Astrocyte (in vitro differentiated cells and primary cell): ENCODE measurements at regions not wholly inside any gene's neighbourhood (a gene's known extent, or its start where the extent isn't known, plus 50 kb on each side); places are given as distances from the start of the nearest gene placed in this dataset.
"Not testable (repeated sequence)": the region's sequence is repeated elsewhere in the genome, so short reads cannot be mapped to it uniquely, and the experiment has no call there.

Experiments
- DNase-seq: peaks from one replicate; pipeline ENCODE4 v3.0.0-alpha.2; 2010; ENCODE audit warnings: low read depth
- FAIRE-seq: peaks from 2 replicates; lab custom pipeline; 2011; peaks lifted over from hg19 to GRCh38; lab: Jason Lieb, UNC
- H2AFZ ChIP-seq: 2 replicates; pipeline ENCODE4 v1.6.0; 2012; ENCODE audit warnings: low read depth, low read length, inconsistent platforms
- H3K27ac ChIP-seq: 2 replicates; pipeline ENCODE4 v1.5.1; 2011; ENCODE audit warnings: low read depth, low read length, inconsistent platforms
- H3K27me3 ChIP-seq: 2 replicates; pipeline ENCODE4 v1.6.0; 2011; ENCODE audit warnings: low read length, inconsistent platforms; ENCODE audit not compliant: insufficient read depth
- H3K36me3 ChIP-seq: 2 replicates; pipeline ENCODE4 v1.5.1; 2011; ENCODE audit warnings: low read length, inconsistent platforms; ENCODE audit not compliant: insufficient read depth
- H3K4me1 ChIP-seq: 2 replicates; pipeline ENCODE4 v1.5.1; 2011; ENCODE audit warnings: low read length, inconsistent platforms; ENCODE audit not compliant: insufficient read depth
- H3K4me2 ChIP-seq: 2 replicates; pipeline ENCODE4 v1.6.0; 2012; ENCODE audit warnings: low read length, inconsistent platforms
- H3K4me3 ChIP-seq: 2 replicates; pipeline ENCODE4 v1.5.1; 2011; ENCODE audit warnings: low read depth, mild to moderate bottlenecking, low read length, inconsistent platforms; ENCODE audit not compliant: insufficient read depth
- H3K79me2 ChIP-seq: 2 replicates; pipeline ENCODE4 v1.6.0; 2012; ENCODE audit warnings: mild to moderate bottlenecking, low read length, inconsistent platforms; ENCODE audit not compliant: insufficient read depth
- H3K9ac ChIP-seq: 2 replicates; pipeline ENCODE4 v1.6.0; 2012; ENCODE audit warnings: mild to moderate bottlenecking, low read length, inconsistent platforms
- H3K9me3 ChIP-seq: 2 replicates; pipeline ENCODE4 v1.5.1; 2012; ENCODE audit warnings: low read depth, mild to moderate bottlenecking, low read length, inconsistent platforms; ENCODE audit not compliant: insufficient read depth
- H4K20me1 ChIP-seq: 2 replicates; pipeline ENCODE4 v1.6.0; 2012; ENCODE audit warnings: low read length, inconsistent platforms; ENCODE audit not compliant: insufficient read depth
- H3K27ac Mint-ChIP-seq: one replicate; pipeline ENCODE4 v1.8.0; 2021; ENCODE audit warnings: mild to moderate bottlenecking, mixed read lengths; ENCODE audit not compliant: unreplicated experiment
- H3K27me3 Mint-ChIP-seq: one replicate; pipeline ENCODE4 v1.8.0; 2021; ENCODE audit warnings: low read depth, mixed read lengths; ENCODE audit not compliant: unreplicated experiment
- H3K36me3 Mint-ChIP-seq: one replicate; pipeline ENCODE4 v1.8.0; 2021; ENCODE audit warnings: low read depth, mixed read lengths; ENCODE audit not compliant: unreplicated experiment
- H3K4me1 Mint-ChIP-seq: one replicate; pipeline ENCODE4 v1.8.0; 2021; ENCODE audit warnings: low read depth, mixed read lengths; ENCODE audit not compliant: unreplicated experiment
- H3K4me3 Mint-ChIP-seq: one replicate; pipeline ENCODE4 v1.8.0; 2021; ENCODE audit warnings: mild to moderate bottlenecking, moderate library complexity, mixed read lengths; ENCODE audit not compliant: unreplicated experiment
- H3K9me3 Mint-ChIP-seq: one replicate; pipeline ENCODE4 v1.8.0; 2021; ENCODE audit warnings: mild to moderate bottlenecking, mixed read lengths; ENCODE audit not compliant: unreplicated experiment

DNA sequence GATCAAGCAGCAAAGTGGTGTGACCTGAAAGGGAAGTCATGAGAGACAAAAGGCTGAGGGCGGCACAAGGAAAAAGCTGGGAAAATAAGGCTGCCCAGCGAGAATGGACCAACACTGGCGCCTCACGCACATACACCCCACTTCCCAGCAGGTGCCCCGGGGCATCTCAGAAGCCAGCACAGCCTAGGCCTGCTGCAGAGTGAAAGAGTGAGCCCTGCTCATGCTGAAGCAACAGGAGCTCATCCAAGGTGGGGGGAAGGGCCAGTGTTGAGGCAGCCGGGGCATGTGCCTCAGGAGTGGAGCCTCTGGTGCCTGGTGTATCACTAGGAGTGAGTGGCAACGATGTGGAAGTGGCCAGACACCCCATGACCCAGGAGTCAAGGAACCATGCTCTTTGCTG is 158.8 kb downstream of the SPATA31A6 start:
- H3K4me3 ChIP-seq, H3K36me3 Mint-ChIP-seq, H3K9me3 ChIP-seq, H3K4me1 Mint-ChIP-seq, H3K4me3 Mint-ChIP-seq, H3K4me1 ChIP-seq, H3K27ac ChIP-seq, H4K20me1 ChIP-seq, H3K27me3 ChIP-seq, H3K4me2 ChIP-seq, FAIRE-seq, DNase-seq, H3K79me2 ChIP-seq, H3K9ac ChIP-seq, H3K36me3 ChIP-seq, H3K9me3 Mint-ChIP-seq, H3K27ac Mint-ChIP-seq, H2AFZ ChIP-seq, H3K27me3 Mint-ChIP-seq: not testable (repeated sequence)

DNA sequence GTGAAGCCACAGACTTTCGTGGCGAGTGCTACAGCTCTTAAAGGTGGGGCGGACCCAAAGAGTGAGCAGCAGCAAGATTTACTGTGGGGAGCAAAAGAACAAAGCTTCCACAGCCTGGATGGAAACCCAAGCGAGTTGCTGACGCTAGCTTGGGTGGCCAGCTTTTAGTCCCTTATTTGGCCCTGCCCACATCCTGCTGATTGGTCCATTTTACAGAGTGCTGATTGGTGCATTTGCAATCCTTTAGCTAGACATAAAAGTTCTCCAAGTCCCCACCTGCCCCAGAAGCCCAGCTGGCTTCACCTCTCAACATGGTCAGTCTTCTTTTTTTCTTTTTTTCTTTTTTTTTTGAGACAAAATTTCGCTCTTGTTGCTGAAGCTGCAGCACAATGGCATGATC is 161.0 kb downstream of the SPATA31A6 start:
- H3K27ac ChIP-seq, H3K9me3 Mint-ChIP-seq, DNase-seq, H3K9me3 ChIP-seq, H3K36me3 Mint-ChIP-seq, H3K4me2 ChIP-seq, H2AFZ ChIP-seq, H3K9ac ChIP-seq, H3K27me3 Mint-ChIP-seq, H3K4me1 ChIP-seq, H3K36me3 ChIP-seq, H3K4me3 Mint-ChIP-seq, H3K27ac Mint-ChIP-seq, H3K79me2 ChIP-seq, H3K27me3 ChIP-seq, FAIRE-seq, H3K4me1 Mint-ChIP-seq, H4K20me1 ChIP-seq, H3K4me3 ChIP-seq: not testable (repeated sequence)

- H3K27me3 ChIP-seq, H3K36me3 Mint-ChIP-seq, DNase-seq, H3K9me3 Mint-ChIP-seq, H3K27ac ChIP-seq, H3K4me1 ChIP-seq, H3K9ac ChIP-seq, H3K27me3 Mint-ChIP-seq, H3K4me3 ChIP-seq, H4K20me1 ChIP-seq, H3K27ac Mint-ChIP-seq, H3K79me2 ChIP-seq, H2AFZ ChIP-seq, FAIRE-seq, H3K9me3 ChIP-seq, H3K4me3 Mint-ChIP-seq, H3K4me1 Mint-ChIP-seq, H3K36me3 ChIP-seq, H3K4me2 ChIP-seq: not testable (repeated sequence)
Measured at GRCh38 chr9:42346916-42347315, 163.5 kb downstream of the SPATA31A6 start.

DNA sequence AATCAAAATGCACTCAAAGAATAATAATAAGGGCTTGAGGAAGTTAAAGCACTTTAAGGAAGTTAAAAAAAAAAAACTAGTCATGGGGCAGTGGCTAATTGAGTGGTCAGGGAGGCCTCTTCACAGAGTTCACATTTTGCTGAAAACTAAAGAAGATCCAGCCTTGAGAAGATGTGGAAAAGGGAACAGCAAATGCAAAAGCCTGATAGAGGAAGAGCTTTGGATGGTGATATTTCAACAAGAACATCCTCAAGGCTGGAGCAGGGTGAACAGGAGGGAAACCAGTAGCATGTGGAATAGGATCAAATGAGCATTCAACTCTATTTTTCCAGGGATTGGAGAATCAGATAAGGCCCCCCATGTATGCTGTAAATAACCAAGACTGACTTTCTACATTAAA is 165.7 kb downstream of the SPATA31A6 start:
- not testable (repeated sequence) for H4K20me1 ChIP-seq, H3K9me3 ChIP-seq, H3K79me2 ChIP-seq, H3K4me3 ChIP-seq, H3K4me1 ChIP-seq, H3K36me3 ChIP-seq, H3K4me2 ChIP-seq, H3K27ac ChIP-seq, H3K4me1 Mint-ChIP-seq, H3K4me3 Mint-ChIP-seq, DNase-seq, H2AFZ ChIP-seq, H3K9ac ChIP-seq, H3K27me3 ChIP-seq, H3K27me3 Mint-ChIP-seq, H3K9me3 Mint-ChIP-seq, H3K36me3 Mint-ChIP-seq, FAIRE-seq, H3K27ac Mint-ChIP-seq

DNA sequence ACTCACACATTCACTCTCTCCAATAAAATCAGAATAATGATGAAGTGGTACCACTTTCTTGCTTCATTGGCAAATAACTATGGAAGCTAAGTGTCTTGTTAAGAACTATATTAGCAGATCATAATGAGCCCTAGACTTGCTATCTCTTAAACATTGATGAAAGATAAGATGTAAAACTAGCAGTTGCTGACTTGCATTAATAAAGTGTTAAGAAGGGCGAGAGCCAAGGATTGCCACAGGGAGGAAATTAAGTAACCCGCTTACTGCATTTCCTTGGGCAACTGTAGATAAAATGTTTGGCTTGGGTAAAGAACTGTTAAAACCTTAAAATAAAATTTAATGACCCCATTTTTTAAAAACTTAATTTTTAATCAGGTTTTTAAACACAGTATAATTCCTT is 167.0 kb downstream of the SPATA31A6 start:
- H3K9me3 Mint-ChIP-seq, H3K36me3 ChIP-seq, H3K27ac ChIP-seq, H3K4me3 ChIP-seq, H3K4me2 ChIP-seq, H3K36me3 Mint-ChIP-seq, H3K9me3 ChIP-seq, H4K20me1 ChIP-seq, FAIRE-seq, H3K4me1 ChIP-seq, DNase-seq, H3K4me3 Mint-ChIP-seq, H3K27ac Mint-ChIP-seq, H3K27me3 Mint-ChIP-seq, H2AFZ ChIP-seq, H3K9ac ChIP-seq, H3K27me3 ChIP-seq, H3K4me1 Mint-ChIP-seq, H3K79me2 ChIP-seq: not testable (repeated sequence)

- not testable (repeated sequence) for H3K9ac ChIP-seq, DNase-seq, H3K79me2 ChIP-seq, H3K4me1 ChIP-seq, H2AFZ ChIP-seq, H3K27ac ChIP-seq, H3K9me3 ChIP-seq, H3K27me3 ChIP-seq, H3K9me3 Mint-ChIP-seq, H3K36me3 ChIP-seq, H3K4me1 Mint-ChIP-seq, H3K36me3 Mint-ChIP-seq, FAIRE-seq, H3K4me3 ChIP-seq, H4K20me1 ChIP-seq, H3K27ac Mint-ChIP-seq
- H3K4me2 ChIP-seq = peak overlapping the region; percentile 33
- peaks cover 14% of the 10 kb centered on the region for H3K27me3 Mint-ChIP-seq
- H3K4me3 Mint-ChIP-seq = peak overlapping the region; percentile 70
Measured at GRCh38 chr9:42357604-42358373, 174.3 kb downstream of the SPATA31A6 start.
